IMR-90 (cell line): ENCODE measurements at regions not wholly inside any gene's neighbourhood (a gene's known extent, or its start where the extent isn't known, plus 50 kb on each side); places are given as distances from the start of the nearest gene placed in this dataset.

Source experiments
- BHLHE40 ChIP-seq: fragments of 150-350 bp; IDR thresholded peaks from 2 replicates; pipeline ENCODE4 v1.6.1; 2016; ENCODE audit warnings: mild to moderate bottlenecking, low read depth, low read length
- FOS ChIP-seq: fragments of 150-350 bp; IDR thresholded peaks from 2 replicates; pipeline ENCODE4 v1.6.1; 2016; ENCODE audit warnings: low read depth, low read length
- POLR2A ChIP-seq: IDR thresholded peaks from 2 replicates; pipeline ENCODE4 v1.6.1; 2012; ENCODE audit warnings: mild to moderate bottlenecking, low read depth, low read length
- RCOR1 ChIP-seq: IDR thresholded peaks from 2 replicates; pipeline ENCODE4 v1.6.1; 2012; ENCODE audit warnings: mild to moderate bottlenecking, low read length, improper control_type of control experiment; ENCODE audit not compliant: insufficient replicate concordance
- TF ChIP-seq, protein P1 (sequence below): conservative IDR thresholded peaks from 2 replicates; pipeline ENCODE4 v1.5.1; 2012; ENCODE audit warnings: mild to moderate bottlenecking, low read depth, low read length, improper control_type of control experiment
- TF ChIP-seq, protein P2 (sequence below): fragments of 150-350 bp; IDR thresholded peaks from 2 replicates; pipeline ENCODE4 v1.6.1; 2016; ENCODE audit warnings: low read depth, mild to moderate bottlenecking, low read length, moderate library complexity, borderline replicate concordance

DNA sequence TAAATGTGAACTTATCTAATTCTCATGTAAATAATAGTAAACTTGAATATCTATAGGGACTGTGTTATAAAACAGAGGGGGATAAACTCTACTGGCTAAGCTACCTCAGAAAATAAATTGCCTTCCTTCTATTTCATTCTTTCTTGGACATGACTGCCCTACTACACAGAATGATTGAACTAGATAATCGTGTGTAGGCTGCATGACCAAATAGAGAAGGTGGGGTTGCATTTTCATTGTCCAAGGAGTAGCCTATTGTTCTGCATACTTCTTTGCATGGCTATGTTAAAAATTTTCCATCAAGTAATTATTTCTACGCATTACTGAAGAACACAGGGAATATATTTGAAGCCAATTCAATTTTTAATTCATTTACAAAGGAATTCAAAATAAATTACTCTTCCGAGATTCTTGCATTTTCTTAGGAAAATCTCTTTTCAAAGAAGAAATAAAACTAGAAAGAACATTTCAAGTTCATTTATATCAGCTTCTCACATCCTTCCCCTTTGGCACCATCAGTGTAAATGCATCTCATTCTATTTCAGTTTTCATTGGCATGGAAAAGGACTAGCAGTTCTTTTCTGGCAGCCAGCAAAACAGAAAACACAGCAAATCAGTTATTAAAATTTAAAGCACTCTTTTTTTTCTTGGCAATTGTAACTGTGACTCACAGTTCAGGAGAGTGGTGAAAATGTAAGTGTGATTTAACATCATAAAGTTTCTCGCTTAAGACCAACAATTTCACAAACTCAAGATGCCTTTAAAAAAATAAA is 714.7 kb downstream of the NCAM2 start:
- TF ChIP-seq, protein P1, sequence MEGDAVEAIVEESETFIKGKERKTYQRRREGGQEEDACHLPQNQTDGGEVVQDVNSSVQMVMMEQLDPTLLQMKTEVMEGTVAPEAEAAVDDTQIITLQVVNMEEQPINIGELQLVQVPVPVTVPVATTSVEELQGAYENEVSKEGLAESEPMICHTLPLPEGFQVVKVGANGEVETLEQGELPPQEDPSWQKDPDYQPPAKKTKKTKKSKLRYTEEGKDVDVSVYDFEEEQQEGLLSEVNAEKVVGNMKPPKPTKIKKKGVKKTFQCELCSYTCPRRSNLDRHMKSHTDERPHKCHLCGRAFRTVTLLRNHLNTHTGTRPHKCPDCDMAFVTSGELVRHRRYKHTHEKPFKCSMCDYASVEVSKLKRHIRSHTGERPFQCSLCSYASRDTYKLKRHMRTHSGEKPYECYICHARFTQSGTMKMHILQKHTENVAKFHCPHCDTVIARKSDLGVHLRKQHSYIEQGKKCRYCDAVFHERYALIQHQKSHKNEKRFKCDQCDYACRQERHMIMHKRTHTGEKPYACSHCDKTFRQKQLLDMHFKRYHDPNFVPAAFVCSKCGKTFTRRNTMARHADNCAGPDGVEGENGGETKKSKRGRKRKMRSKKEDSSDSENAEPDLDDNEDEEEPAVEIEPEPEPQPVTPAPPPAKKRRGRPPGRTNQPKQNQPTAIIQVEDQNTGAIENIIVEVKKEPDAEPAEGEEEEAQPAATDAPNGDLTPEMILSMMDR, result no peak
- TF ChIP-seq FOS, result no peak
- no peak for TF ChIP-seq POLR2A
- TF ChIP-seq RCOR1, result no peak
- TF ChIP-seq BHLHE40, result no peak
- TF ChIP-seq, protein P2, sequence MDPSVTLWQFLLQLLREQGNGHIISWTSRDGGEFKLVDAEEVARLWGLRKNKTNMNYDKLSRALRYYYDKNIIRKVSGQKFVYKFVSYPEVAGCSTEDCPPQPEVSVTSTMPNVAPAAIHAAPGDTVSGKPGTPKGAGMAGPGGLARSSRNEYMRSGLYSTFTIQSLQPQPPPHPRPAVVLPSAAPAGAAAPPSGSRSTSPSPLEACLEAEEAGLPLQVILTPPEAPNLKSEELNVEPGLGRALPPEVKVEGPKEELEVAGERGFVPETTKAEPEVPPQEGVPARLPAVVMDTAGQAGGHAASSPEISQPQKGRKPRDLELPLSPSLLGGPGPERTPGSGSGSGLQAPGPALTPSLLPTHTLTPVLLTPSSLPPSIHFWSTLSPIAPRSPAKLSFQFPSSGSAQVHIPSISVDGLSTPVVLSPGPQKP, result no peak
